ENCODE measurements at regions not wholly inside any gene's neighbourhood (a gene's known extent, or its start where the extent isn't known, plus 50 kb on each side); places are given as distances from the start of the nearest gene placed in this dataset.

DNA sequence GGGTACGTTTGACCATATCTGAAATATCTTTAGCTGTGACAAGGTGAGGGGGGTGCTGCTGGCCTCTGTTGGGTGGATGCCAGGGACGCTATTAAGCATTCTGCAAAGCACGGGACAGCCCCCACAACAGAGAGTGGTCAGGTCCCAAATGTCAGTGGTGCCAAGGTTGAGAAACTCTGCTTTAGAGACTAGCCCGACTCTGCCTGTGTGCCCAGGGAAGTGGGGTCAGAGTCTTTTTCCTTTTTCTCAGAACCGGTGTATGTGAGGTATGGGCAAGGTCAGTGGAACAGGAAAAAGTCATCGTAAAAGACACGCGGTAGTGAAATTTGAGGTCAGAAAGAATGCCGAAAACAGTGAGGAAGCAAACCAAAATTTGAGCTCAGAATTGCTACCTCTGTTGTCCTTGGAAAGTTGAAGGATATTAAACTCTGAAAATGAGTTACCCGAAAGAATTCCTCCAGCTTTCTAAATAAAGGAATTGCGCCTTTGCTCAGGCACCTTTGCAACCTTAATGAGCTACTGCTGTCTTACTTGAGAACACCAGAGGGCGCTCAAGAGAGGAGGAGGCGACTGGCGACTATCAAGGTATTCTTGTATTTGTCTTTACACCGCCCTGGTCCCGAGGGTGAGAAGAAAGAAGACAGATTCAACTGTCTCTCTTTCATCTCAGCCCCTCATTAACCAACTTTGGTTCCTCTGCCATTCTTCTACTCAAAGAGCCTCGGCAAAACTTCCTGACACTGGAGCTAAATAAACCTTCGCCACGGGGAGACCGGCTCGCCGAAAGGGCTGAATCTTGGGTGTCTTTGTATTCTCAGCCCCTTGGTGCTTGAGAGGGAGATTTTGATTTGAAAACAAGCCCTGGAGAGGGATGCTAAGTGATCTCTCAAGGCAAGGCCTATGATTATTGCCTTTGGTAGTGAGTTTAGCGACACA, 85.4 kb upstream of the OLIG2 start:
- ATAC-seq: peak; percentile 85
- Histone ChIP-seq H3K4me1 (no peaks in the 10 kb centered on the region), H3K4me3 (no peak overlapping the region), H3K36me3 (no peaks in the 10 kb centered on the region), H3K9me3 (no peaks in the 10 kb centered on the region), H3K27me3 (peaks cover 6% of the 10 kb centered on the region), H3K27ac (no peak overlapping the region)
- intact Hi-C loops (cut with DNase I): no loop called here
- DNase-seq: no peak
- TF ChIP-seq CTCF (IDR thresholded peaks at IDR 0.05): peak; percentile 83

DNA sequence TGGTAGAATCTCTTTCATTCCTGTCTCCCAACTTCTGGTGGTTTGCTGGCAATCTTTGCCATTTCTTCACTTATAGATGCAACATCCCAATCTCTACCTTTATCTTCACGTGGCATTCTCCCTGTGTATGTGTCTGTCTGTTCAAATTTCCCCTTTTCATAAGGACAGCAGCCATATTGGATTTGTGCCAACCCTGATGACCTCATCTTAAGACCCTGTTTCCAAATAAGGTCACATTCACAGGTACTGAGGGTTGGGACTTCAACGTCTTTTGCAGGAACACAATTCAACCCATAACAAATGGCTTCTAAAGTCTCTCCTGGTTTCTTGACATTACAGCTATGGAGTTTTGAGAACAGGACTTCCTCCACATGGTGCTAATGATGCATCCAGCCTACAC, 84.5 kb upstream of the OLIG2 start:
- Histone ChIP-seq H3K27ac (no peak overlapping the region), H3K27me3 (peaks cover 6% of the 10 kb centered on the region), H3K4me1 (no peaks in the 10 kb centered on the region), H3K9me3 (no peaks in the 10 kb centered on the region), H3K4me3 (no peak overlapping the region), H3K36me3 (no peaks in the 10 kb centered on the region)
- TF ChIP-seq CTCF (IDR thresholded peaks at IDR 0.05): no peak
- no peak for ATAC-seq
- intact Hi-C loops (cut with DNase I): no loop called here
- no peak for DNase-seq

DNA sequence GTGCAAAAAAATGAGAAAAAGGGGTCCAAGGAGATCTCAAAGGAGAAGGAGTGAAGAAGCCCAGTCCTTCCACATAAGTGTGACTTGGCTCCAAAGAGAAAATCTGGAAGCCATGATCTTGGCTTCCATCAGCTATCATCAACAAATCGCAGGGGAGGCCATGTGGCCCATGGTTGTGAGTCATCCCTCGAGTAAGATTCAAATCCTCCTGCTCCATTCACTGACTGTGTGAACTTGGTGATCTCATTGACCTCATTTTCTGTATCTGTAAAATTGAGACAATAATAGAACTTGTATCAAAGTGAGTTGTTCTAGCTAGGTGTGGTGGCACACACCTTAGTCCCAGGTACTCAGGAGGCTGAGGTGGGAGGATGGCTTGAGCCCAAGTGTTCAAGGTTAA, 79.1 kb upstream of the OLIG2 start:
- DNase-seq (no peak), ATAC-seq (no peak)
- intact Hi-C loops (cut with DNase I): no loop called here
- H3K9me3 ChIP-seq: no peaks in the 10 kb centered on the region
- H3K27me3 ChIP-seq: peaks cover 13% of the 10 kb centered on the region
- TF ChIP-seq CTCF (IDR thresholded peaks at IDR 0.05): no peak
- H3K4me1 ChIP-seq: no peaks in the 10 kb centered on the region
- H3K4me3 ChIP-seq: no peak overlapping the region
- no peak overlapping the region for H3K27ac ChIP-seq
- H3K36me3 ChIP-seq: no peaks in the 10 kb centered on the region

DNA sequence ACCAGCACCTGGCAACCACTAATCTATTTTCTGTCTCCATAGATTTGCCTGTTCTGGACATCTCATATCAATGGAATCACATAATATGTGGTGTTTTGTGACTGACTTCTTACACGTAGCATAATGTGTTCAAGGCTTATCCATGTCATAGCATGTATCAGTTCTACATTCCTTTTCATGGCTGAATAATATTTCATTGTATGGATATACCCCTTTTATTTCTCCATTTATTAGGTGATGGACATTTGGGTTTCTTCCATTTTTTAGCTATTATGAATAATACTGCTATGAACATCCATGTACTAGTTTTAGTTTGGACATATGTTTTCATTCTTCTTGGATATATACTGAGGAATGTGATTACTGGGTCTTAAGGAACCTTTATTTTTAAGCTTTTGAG, 78.0 kb upstream of the OLIG2 start:
- TF ChIP-seq CTCF (IDR thresholded peaks at IDR 0.05): no peak
- Histone ChIP-seq H3K27me3 (peaks cover 23% of the 10 kb centered on the region), H3K27ac (no peak overlapping the region), H3K4me1 (no peaks in the 10 kb centered on the region), H3K9me3 (no peaks in the 10 kb centered on the region), H3K4me3 (no peak overlapping the region), H3K36me3 (no peaks in the 10 kb centered on the region)
- intact Hi-C loops (cut with DNase I): no loop called here
- no peak for DNase-seq
- ATAC-seq: no peak

DNA sequence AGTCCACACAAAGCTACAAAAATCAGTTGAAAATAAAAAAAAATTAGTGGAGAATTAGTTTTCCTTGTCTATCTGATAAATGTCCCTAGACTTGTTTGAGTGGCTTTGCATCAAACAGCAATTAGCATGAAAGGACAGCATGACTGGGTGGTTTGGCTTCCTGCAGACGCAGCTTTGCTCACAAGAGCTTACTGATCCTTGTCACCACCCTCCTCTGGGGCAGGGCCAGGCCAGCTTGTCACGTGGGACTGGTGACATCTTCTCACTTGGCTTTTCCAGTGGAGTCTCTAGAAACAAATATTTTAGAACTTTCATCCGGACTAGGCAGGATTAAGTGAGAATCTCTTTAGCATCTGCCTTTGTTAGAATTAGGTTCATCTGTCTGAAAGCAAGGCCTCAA, 76.0 kb upstream of the OLIG2 start:
- no peak overlapping the region for H3K27ac ChIP-seq
- TF ChIP-seq CTCF (IDR thresholded peaks at IDR 0.05): no peak
- no peak for ATAC-seq
- H3K4me1 ChIP-seq: no peaks in the 10 kb centered on the region
- H3K27me3 ChIP-seq: peaks cover 28% of the 10 kb centered on the region
- H3K9me3 ChIP-seq: no peaks in the 10 kb centered on the region
- no peaks in the 10 kb centered on the region for H3K36me3 ChIP-seq
- H3K4me3 ChIP-seq: no peak overlapping the region
- no peak for DNase-seq
- intact Hi-C loops (cut with DNase I): no loop called here

Data from upper lobe of right lung (tissue), 1 donor.